GM18505 (cell line): ENCODE measurements at regions not wholly inside any gene's neighbourhood (a gene's known extent, or its start where the extent isn't known, plus 50 kb on each side); places are given as distances from the start of the nearest gene placed in this dataset.

Experiments used
- ATAC-seq: cut with Tn5 transposase; IDR thresholded peaks from one replicate; pipeline ENCODE4 v1.9.1; 2021; ENCODE audit not compliant: unreplicated experiment
- POLR2A ChIP-seq: IDR thresholded peaks from 4 replicates; pipeline ENCODE4 v1.6.1; 2011; ENCODE audit warnings: borderline replicate concordance; ENCODE audit not compliant: insufficient read depth, insufficient read length; ENCODE audit errors: extremely low read depth

DNA sequence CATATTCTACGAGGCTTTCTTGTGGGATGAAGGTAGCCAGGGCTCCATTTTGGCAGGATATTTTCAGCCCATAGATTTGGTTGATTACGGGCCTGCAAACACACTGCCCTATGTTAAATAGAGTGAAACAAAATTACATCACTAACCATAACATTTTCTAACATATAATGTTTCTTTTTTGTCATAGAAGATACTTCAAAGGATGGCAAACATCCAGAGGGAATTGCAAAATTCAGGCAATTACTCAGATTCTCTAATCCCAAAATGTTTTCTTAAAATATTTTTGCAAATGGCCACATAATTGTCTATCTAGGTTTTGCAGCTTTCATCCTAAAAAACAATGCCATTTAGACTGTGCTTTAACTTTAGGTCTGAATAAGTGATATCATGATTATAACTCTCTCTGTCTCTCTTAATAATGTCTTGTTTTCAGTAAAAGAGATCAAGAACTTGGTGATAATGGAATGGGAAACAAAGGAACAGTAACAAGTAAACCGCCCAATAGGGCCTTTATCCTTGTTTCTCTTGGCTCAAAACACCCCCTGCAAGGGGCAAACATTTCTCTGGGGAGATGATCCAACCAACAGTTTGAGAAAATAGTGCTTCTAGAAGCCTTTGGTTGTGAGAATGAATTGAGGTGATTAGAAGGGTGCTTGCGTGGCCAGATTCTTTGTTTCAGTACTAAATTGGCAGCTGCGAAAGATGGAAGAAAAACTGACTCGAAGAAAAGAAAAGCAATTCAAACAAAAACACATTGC, 54.4 kb upstream of the BTG1 start:
- no peak for ATAC-seq
- TF ChIP-seq POLR2A = no peak

DNA sequence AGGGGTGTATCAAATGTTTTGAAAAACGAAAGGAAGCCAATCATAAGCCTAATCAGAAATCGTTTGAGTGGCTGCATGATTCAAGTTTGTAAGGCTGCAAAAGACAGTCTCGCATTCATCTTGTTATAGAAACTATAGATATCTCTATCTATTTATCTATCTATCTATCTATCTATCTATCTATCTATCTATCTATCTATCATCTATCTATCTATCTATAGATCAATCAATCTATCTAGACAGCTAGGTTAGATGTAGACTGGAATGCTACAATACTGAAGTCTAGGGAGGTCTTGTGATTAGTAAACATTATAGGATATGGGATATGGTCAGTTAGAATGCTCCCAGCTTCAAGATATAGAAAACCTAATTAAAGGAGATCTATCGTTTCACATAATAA, 52.2 kb upstream of the BTG1 start:
- ATAC-seq = no peak
- TF ChIP-seq POLR2A = no peak

DNA sequence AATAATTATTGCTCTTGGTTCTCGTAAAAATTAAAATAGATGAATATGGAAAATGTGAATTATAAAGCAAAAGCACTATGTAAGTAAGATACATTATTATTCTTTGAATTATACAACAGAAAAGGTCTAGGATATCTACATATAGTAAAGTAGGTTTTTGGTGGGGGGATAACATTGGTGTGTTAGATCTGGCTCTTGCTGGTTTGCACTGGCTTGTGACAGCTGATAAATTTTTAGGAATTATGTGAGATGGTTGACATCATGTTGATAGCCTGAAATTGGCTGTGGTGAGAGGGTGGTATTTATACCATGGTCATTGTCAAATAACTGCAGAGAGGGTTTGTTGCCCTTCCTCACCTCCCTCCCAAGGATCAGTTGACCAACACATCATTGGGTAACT, 50.7 kb upstream of the BTG1 start:
- ATAC-seq = no peak
- TF ChIP-seq POLR2A = no peak
